GM12878 (cell line): ENCODE measurements at regions not wholly inside any gene's neighbourhood (a gene's known extent, or its start where the extent isn't known, plus 50 kb on each side); places are given as distances from the start of the nearest gene placed in this dataset.

Source experiments
- ATAC-seq: fragments of 200-7000 bp; cut with Tn5 transposase; 3 replicates; pipeline ENCODE4 v1.9.1; 2020; ENCODE audit warnings: mild to moderate bottlenecking, moderate library complexity
- BruUV-seq: library from RNA; stranded (reverse); fragments of 400-500 nt; replicated peaks from 2 replicates; lab custom pipeline; 2021; lab: Mats Ljungman, UMichigan
- CTCF ChIA-PET: fragments of 300-600 bp; sonication (Branson Sonifier 250); formaldehyde crosslinking; extraction: SDS; loops from one replicate; lab custom pipeline; 2021; ENCODE audit warnings: inconsistent platforms; lab: Yijun Ruan, JAX
- POLR2A ChIA-PET: fragments of 350-600 bp; formaldehyde crosslinking; extraction: SDS; loops from one replicate; lab custom pipeline; 2021; ENCODE audit warnings: inconsistent platforms; lab: Charles Lee
- RAD21 ChIA-PET: fragments of 300-600 bp; sonication (Branson Sonifier 250); formaldehyde crosslinking; loops from one replicate; lab custom pipeline; 2023; ENCODE audit warnings: antibody characterized with exemption; ENCODE audit not compliant: unreplicated experiment; lab: Charles Lee
- SMC1A ChIA-PET: fragments of 300-600 bp; sonication (Branson Sonifier 250); formaldehyde crosslinking; loops from one replicate; lab custom pipeline; 2023; ENCODE audit not compliant: unreplicated experiment, uncharacterized antibody; lab: Charles Lee
- DNase-seq: peaks from one replicate; pipeline ENCODE4 v3.0.0-alpha.2; 2011; ENCODE audit warnings: low read depth, low spot score
- FAIRE-seq: peaks from 3 replicates; lab custom pipeline; 2011; peaks lifted over from hg19 to GRCh38; lab: Jason Lieb, UNC
- H2AFZ ChIP-seq: 2 replicates; pipeline ENCODE4 v1.6.0; 2011; ENCODE audit warnings: low read depth, low read length, control low read depth; ENCODE audit not compliant: control insufficient read depth
- H3K27ac ChIP-seq: 2 replicates; pipeline ENCODE4 v1.5.1; 2011; ENCODE audit warnings: control low read depth; ENCODE audit not compliant: control insufficient read depth, insufficient read depth
- H3K27me3 ChIP-seq, 2 experiments: replicated peaks in 1 of 2; 2 replicates each; pipeline versions ENCODE4 v1.6.0 to v1.6.1; 2011; ENCODE audit warnings: low read length in 1 of 2; ENCODE audit not compliant: control insufficient read depth in 2 of 2, insufficient read depth in 2 of 2
- H3K36me3 ChIP-seq, 2 experiments: 2 replicates each; pipeline ENCODE4 v1.5.1; 2011; ENCODE audit warnings: low read length in 1 of 2; ENCODE audit not compliant: control insufficient read depth in 2 of 2, insufficient read depth in 2 of 2
- H3K4me1 ChIP-seq: 2 replicates; pipeline ENCODE4 v1.6.1; 2011; ENCODE audit warnings: mild to moderate bottlenecking, low read length, moderate library complexity, mixed read lengths; ENCODE audit not compliant: control insufficient read depth, insufficient read depth
- H3K4me2 ChIP-seq: 2 replicates; pipeline ENCODE4 v1.6.0; 2011; ENCODE audit warnings: control low read depth; ENCODE audit not compliant: control insufficient read depth, insufficient read depth
- H3K4me3 ChIP-seq: fragments of 200-600 bp; sonication (generic); 2 replicates; pipeline ENCODE4 v1.5.1; 2016
- H3K79me2 ChIP-seq: 2 replicates; pipeline ENCODE4 v1.6.0; 2011; ENCODE audit warnings: low read length; ENCODE audit not compliant: control insufficient read depth, insufficient read depth
- H3K9ac ChIP-seq: 2 replicates; pipeline ENCODE4 v1.8.0; 2011; ENCODE audit warnings: low read length, control low read depth, mixed read lengths; ENCODE audit not compliant: control insufficient read depth, insufficient read depth
- H3K9me3 ChIP-seq: replicated peaks from 3 replicates; pipeline ENCODE4 v1.5.1; 2011; ENCODE audit warnings: mild to moderate bottlenecking, low read length; ENCODE audit not compliant: control insufficient read depth, insufficient read depth
- H4K20me1 ChIP-seq: 2 replicates; pipeline ENCODE4 v1.6.0; 2011; ENCODE audit not compliant: control insufficient read depth, insufficient read depth
- ATF7 ChIP-seq: fragments of 450-650 bp; IDR thresholded peaks from 2 replicates; pipeline ENCODE4 v1.6.1; 2016; ENCODE audit warnings: low read depth, mild to moderate bottlenecking
- CBX3 ChIP-seq: fragments of 200-600 bp; sonication (generic); IDR thresholded peaks from 2 replicates; pipeline ENCODE4 v1.6.1; 2016; ENCODE audit warnings: low read depth, borderline replicate concordance
- CHD2 ChIP-seq: IDR thresholded peaks from 2 replicates; pipeline ENCODE4 v1.6.1; 2011; ENCODE audit warnings: low read depth, low read length, improper control_type of control experiment, borderline replicate concordance
- DPF2 ChIP-seq: fragments of 450-650 bp; IDR thresholded peaks from 2 replicates; pipeline ENCODE4 v1.6.1; 2017; ENCODE audit warnings: mild to moderate bottlenecking
- ESRRA ChIP-seq: IDR thresholded peaks from 2 replicates; pipeline ENCODE4 v1.6.1; 2012; ENCODE audit warnings: mild to moderate bottlenecking, low read length, improper control_type of control experiment
- KAT2A ChIP-seq: conservative IDR thresholded peaks from 2 replicates; pipeline ENCODE4 v1.6.1; 2011; ENCODE audit warnings: low read depth, low read length; ENCODE audit not compliant: control insufficient read depth
- RBBP5 ChIP-seq: fragments of 200-600 bp; sonication (generic); conservative IDR thresholded peaks from 2 replicates; pipeline ENCODE4 v1.6.1; 2016
- RCOR1 ChIP-seq: conservative IDR thresholded peaks from 2 replicates; pipeline ENCODE4 v1.6.1; 2012; ENCODE audit warnings: low read depth, low read length, improper control_type of control experiment
- SMARCA5 ChIP-seq: fragments of 450-650 bp; IDR thresholded peaks from 2 replicates; pipeline ENCODE4 v1.6.1; 2017; ENCODE audit warnings: mild to moderate bottlenecking
- SP1 ChIP-seq: IDR thresholded peaks from one replicate; pipeline ENCODE4 v1.6.1; 2011; ENCODE audit warnings: low read depth, low read length
- SUPT20H ChIP-seq: IDR thresholded peaks from 2 replicates; pipeline ENCODE4 v1.6.1; 2011; ENCODE audit warnings: low read depth, mild to moderate bottlenecking, low read length, moderate library complexity, borderline replicate concordance; ENCODE audit not compliant: control insufficient read depth
- ZZZ3 ChIP-seq: IDR thresholded peaks from 2 replicates; pipeline ENCODE4 v1.6.1; 2011; ENCODE audit warnings: low read depth; ENCODE audit not compliant: control insufficient read depth, insufficient read length
- WGBS: methylation state at CpG from one replicate; pipeline ENCODE4 v1.1.6; 2016; ENCODE audit warnings: low lambda C conversion rate; ENCODE audit not compliant: insufficient replicate concordance, insufficient coverage; ENCODE audit errors: missing lambda C conversion rate; 5-methylcytosine and 5-hydroxymethylcytosine counted together
- in situ Hi-C: fragments of 300-500 bp; cut with MboI; formaldehyde crosslinking; loops from 9 replicates; pipeline ENCODE4 v1.14.3; 2018; ENCODE audit warnings: mixed read lengths
- intact Hi-C: fragments of 100-400 bp; cut with micrococcal nuclease; formaldehyde crosslinking; loops from one replicate; pipeline ENCODE4 v1.14.2; 2022; ENCODE audit not compliant: unreplicated experiment
- TF ChIP-seq, protein P1 (sequence below): fragments of 450-650 bp; formaldehyde crosslinking; IDR thresholded peaks from 2 replicates; pipeline ENCODE4 v1.4.0; 2022; ENCODE audit warnings: mild to moderate bottlenecking, moderate library complexity
- TF ChIP-seq, protein P2 (sequence below): fragments of 450-650 bp; IDR thresholded peaks from 2 replicates; pipeline ENCODE4 v1.6.1; 2018; ENCODE audit warnings: mild to moderate bottlenecking, low read depth, moderate library complexity; ENCODE audit not compliant: partially characterized antibody

DNA sequence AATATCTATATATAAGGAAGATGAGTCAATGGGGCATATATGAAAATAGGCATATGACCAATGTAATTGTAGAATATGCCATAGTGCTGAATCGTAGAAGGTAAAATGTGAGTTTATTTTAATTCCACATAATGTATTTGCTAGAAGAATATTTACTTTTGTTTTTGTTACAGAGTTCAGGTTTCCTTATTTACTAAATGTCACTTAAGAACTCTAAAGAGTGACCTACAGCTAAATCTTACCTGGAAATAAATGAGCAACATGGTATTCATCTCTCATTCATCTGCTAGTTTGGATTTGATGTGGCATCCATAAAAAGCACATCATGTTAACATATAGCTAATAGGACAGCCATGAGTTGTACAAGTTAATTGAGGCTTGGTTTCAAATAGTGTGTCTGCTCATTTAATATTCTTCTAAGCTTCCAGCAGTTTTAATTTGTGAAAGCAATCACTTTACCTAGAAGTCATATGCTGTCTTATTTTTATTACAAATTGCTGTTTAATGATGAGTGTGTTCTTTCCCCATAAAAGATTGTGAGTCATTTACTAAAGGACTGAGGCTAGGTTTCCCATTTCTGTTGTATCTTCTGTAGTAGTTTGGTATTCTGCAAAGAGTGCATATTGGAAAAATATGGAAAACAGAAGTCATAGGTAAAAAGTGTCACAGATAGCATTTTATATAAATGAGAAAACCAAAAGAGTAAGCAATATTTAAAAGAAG, 222.1 kb upstream of the POU1F1 start (continued):
- TF ChIP-seq, protein P1, sequence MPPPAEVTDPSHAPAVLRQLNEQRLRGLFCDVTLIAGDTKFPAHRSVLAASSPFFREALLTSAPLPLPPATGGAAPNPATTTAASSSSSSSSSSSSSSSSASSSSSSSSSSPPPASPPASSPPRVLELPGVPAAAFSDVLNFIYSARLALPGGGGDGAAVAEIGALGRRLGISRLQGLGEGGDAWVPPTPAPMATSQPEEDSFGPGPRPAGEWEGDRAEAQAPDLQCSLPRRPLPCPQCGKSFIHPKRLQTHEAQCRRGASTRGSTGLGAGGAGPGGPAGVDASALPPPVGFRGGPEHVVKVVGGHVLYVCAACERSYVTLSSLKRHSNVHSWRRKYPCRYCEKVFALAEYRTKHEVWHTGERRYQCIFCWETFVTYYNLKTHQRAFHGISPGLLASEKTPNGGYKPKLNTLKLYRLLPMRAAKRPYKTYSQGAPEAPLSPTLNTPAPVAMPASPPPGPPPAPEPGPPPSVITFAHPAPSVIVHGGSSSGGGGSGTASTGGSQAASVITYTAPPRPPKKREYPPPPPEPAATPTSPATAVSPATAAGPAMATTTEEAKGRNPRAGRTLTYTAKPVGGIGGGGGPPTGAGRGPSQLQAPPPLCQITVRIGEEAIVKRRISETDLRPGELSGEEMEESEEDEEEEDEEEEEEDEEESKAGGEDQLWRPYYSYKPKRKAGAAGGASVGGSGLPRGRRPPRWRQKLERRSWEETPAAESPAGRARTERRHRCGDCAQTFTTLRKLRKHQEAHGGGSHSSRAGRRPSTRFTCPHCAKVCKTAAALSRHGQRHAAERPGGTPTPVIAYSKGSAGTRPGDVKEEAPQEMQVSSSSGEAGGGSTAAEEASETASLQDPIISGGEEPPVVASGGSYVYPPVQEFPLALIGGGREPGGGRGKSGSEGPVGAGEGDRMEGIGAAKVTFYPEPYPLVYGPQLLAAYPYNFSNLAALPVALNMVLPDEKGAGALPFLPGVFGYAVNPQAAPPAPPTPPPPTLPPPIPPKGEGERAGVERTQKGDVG (CRISPR knock-in tag) = no peak
- TF ChIP-seq ZZZ3 (no peak), ATF7 (no peak), SP1 (no peak), RBBP5 (no peak)

DNA sequence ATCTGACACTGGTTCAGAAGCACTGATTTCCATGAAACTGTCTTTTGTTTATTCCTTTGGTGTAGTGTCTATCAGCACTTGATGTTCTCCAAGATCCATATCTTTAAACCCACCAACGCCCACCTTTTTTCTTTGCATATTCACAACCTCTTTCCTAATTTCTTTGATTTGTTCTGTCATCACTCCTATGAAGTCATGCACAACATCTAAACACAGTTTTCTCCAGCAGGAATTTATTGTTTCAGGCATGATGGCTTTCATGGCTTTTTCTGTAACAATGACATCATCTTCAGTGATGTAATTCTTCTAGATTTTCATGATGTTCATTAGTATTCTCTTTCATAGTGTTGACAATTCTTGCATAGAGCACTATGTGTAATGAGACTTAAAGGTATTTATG, 219.6 kb upstream of the POU1F1 start:
- no TSS peak for BruUV-seq
- ChIA-PET RAD21 (no interaction called here), SMC1A (no interaction called here), POLR2A (no interaction called here), CTCF (no interaction called here)
- Histone ChIP-seq H3K4me2 (no peak overlapping the region), H3K36me3 (no peaks in the 10 kb centered on the region), H3K4me1 (no peaks in the 10 kb centered on the region), H2AFZ (no peak overlapping the region), H3K27me3 (no peaks in the 10 kb centered on the region), H3K9ac (no peak overlapping the region), H3K9me3 (no peaks in the 10 kb centered on the region), H4K20me1 (no peaks in the 10 kb centered on the region), H3K27ac (no peak overlapping the region), H3K4me3 (no peak overlapping the region), H3K79me2 (no peaks in the 10 kb centered on the region)
- in situ Hi-C loops = no loop called here
- ATAC-seq (no peak), FAIRE-seq (no peak), DNase-seq (no peak)
- 0% methylated on average over 1 of the region's 1 CpG for WGBS
- intact Hi-C loops = no loop called here
- TF ChIP-seq, protein P2, sequence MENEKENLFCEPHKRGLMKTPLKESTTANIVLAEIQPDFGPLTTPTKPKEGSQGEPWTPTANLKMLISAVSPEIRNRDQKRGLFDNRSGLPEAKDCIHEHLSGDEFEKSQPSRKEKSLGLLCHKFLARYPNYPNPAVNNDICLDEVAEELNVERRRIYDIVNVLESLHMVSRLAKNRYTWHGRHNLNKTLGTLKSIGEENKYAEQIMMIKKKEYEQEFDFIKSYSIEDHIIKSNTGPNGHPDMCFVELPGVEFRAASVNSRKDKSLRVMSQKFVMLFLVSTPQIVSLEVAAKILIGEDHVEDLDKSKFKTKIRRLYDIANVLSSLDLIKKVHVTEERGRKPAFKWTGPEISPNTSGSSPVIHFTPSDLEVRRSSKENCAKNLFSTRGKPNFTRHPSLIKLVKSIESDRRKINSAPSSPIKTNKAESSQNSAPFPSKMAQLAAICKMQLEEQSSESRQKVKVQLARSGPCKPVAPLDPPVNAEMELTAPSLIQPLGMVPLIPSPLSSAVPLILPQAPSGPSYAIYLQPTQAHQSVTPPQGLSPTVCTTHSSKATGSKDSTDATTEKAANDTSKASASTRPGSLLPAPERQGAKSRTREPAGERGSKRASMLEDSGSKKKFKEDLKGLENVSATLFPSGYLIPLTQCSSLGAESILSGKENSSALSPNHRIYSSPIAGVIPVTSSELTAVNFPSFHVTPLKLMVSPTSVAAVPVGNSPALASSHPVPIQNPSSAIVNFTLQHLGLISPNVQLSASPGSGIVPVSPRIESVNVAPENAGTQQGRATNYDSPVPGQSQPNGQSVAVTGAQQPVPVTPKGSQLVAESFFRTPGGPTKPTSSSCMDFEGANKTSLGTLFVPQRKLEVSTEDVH = no peak
- TF ChIP-seq CBX3 = no peak
- no peak for TF ChIP-seq ESRRA
- no peak for TF ChIP-seq CHD2
- no peak for TF ChIP-seq DPF2
- no peak for TF ChIP-seq SUPT20H
- TF ChIP-seq RCOR1 = no peak
- no peak for TF ChIP-seq KAT2A
- no peak for TF ChIP-seq SMARCA5
